ENCODE measurements at regions not wholly inside any gene's neighbourhood (a gene's known extent, or its start where the extent isn't known, plus 50 kb on each side); places are given as distances from the start of the nearest gene placed in this dataset.

DNA sequence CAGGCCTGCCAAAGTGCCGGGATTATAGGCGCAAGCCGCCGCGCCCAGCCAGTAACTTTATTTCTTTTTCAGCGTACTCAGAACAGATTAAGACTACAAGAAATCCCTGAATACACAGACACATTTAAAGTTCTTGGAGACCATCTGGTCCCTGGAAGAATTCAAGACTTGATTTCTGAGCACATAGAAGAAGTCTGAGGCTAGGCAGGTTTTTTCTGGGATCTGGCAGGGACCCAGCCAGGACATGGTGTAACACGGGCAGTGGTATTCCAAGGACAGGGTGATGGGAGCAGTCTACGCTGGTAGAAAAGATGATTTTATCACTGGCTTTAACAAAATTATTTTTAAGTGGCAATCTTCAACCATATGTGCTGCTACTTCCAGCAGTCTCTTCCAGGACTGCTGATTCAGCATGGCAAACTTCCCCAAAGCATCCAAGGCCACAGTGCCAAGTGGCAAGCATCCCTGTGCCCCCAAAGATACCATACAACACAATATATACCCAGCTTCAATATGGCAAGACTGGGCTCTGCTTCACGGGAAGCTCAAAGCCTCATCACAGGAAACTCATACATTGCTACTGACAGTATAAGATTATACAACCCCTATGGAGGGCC lies 105.2 kb upstream of the OR5AK2 start:
- H3K4me3 ChIP-seq (ENCODE audit: insufficient read depth, low read depth, low read length) = no peak overlapping the region
- no peak overlapping the region for H3K27ac ChIP-seq (ENCODE audit: insufficient read depth, low read depth, low read length, poor library complexity, severe bottlenecking)
- H3K9me3 ChIP-seq (ENCODE audit: control insufficient read depth, low read length) = no peaks in the 10 kb centered on the region
- no peaks in the 10 kb centered on the region for H3K36me3 ChIP-seq (ENCODE audit: control insufficient read depth, insufficient read depth, low read length)
- H3K4me1 ChIP-seq (ENCODE audit: control insufficient read depth, insufficient read depth, low read length) = no peaks in the 10 kb centered on the region
- no peaks in the 10 kb centered on the region for H3K27me3 ChIP-seq (ENCODE audit: control insufficient read depth, insufficient read depth, low read length, poor library complexity, severe bottlenecking)
- 95 to 96% methylated on average over 9 of the region's 9 CpGs for WGBS, 2 experiments

DNA sequence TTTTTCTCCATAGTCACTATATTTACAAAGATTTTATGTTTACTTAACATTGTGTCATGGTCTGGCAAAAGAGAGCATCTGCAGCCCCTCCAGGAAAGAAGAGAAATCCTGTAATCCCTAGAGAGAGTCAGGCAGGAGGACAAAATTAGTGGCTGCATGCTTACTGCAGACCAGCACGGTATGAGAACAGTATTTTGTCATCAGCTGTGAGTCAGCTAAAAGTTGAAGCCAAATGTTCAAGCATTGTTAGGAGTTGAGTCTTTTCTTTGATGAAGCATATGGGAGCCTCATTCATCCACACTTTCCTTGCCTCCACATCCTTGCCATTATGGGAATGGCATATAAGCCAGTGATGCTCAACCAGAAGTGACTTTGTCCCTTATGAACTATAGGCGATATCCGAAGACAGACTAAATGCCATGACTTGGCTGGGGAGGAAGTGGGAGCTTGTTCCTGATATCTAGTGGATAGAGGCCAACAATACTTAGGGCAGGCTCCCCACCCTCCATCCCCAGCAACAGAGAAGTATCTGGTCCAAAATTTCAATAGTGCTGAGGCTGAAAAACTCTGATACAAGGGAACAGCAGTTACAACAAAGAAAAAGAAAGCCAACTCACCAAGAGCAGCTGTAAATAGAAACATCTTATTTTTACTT lies 112.0 kb upstream of the OR5AK2 start:
- 89 to 95% methylated on average over 3 of the region's 3 CpGs for WGBS, 2 experiments
- H3K27me3 ChIP-seq (ENCODE audit: control insufficient read depth, insufficient read depth, low read length, poor library complexity, severe bottlenecking) = no peaks in the 10 kb centered on the region
- H3K4me3 ChIP-seq (ENCODE audit: insufficient read depth, low read depth, low read length) = no peak overlapping the region
- no peaks in the 10 kb centered on the region for H3K9me3 ChIP-seq (ENCODE audit: control insufficient read depth, low read length)
- H3K36me3 ChIP-seq (ENCODE audit: control insufficient read depth, insufficient read depth, low read length) = no peaks in the 10 kb centered on the region
- no peak overlapping the region for H3K27ac ChIP-seq (ENCODE audit: insufficient read depth, low read depth, low read length, poor library complexity, severe bottlenecking)
- no peaks in the 10 kb centered on the region for H3K4me1 ChIP-seq (ENCODE audit: control insufficient read depth, insufficient read depth, low read length)

DNA sequence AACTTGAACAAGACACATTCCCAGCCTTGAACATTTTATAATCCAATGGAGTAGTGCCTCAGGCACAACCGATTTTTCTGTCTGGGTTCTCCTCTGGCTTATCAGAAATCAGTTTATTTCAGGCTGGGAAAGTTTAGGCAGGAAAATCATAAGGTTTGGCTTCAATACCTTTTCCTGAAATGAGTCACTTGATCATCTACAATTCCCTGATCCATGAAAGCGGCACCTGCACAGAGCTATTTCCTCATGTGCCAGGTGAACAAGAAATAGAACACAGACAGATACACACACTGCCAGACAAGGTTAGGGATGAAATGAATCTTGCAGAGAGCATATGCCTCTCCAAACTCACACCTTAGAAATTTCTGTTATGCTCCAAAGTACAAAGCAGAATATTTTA lies 106.7 kb upstream of the OR9G4 start:
- WGBS, 2 experiments = 89 to 97% methylated on average over 2 of the region's 2 CpGs
- Histone ChIP-seq H3K4me3 (ENCODE audit: insufficient read depth, low read depth, low read length) (no peak overlapping the region), H3K4me1 (ENCODE audit: control insufficient read depth, insufficient read depth, low read length) (no peaks in the 10 kb centered on the region), H3K36me3 (ENCODE audit: control insufficient read depth, insufficient read depth, low read length) (no peaks in the 10 kb centered on the region), H3K27ac (ENCODE audit: insufficient read depth, low read depth, low read length, poor library complexity, severe bottlenecking) (no peak overlapping the region), H3K9me3 (ENCODE audit: control insufficient read depth, low read length) (no peaks in the 10 kb centered on the region), H3K27me3 (ENCODE audit: control insufficient read depth, insufficient read depth, low read length, poor library complexity, severe bottlenecking) (no peaks in the 10 kb centered on the region)

DNA sequence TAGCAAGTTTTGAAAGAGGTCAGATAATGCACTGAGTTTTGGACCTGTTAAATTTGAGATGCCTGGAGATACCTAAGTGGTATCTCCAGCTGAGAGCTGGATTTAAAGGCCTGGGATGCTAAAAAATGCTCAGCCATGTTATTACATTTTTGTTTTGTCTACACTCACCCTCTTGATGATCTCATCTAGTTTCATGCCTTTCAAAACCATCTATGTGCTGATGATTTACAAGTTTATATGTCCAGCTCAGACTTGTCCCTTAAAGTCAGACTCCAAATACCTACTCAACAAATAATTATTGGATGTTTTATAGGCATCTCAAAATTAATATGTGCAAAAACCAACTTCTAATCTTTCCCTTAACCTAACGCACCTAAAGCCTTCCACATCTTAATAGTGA lies 103.6 kb upstream of the OR9G4 start:
- Histone ChIP-seq H3K4me1 (ENCODE audit: control insufficient read depth, insufficient read depth, low read length) (no peaks in the 10 kb centered on the region), H3K36me3 (ENCODE audit: control insufficient read depth, insufficient read depth, low read length) (no peaks in the 10 kb centered on the region), H3K27me3 (ENCODE audit: control insufficient read depth, insufficient read depth, low read length, poor library complexity, severe bottlenecking) (no peaks in the 10 kb centered on the region), H3K9me3 (ENCODE audit: control insufficient read depth, low read length) (no peaks in the 10 kb centered on the region), H3K4me3 (ENCODE audit: insufficient read depth, low read depth, low read length) (no peak overlapping the region), H3K27ac (ENCODE audit: insufficient read depth, low read depth, low read length, poor library complexity, severe bottlenecking) (no peak overlapping the region)
- WGBS, 2 experiments = 95 to 97% methylated on average over 1 of the region's 1 CpG

DNA sequence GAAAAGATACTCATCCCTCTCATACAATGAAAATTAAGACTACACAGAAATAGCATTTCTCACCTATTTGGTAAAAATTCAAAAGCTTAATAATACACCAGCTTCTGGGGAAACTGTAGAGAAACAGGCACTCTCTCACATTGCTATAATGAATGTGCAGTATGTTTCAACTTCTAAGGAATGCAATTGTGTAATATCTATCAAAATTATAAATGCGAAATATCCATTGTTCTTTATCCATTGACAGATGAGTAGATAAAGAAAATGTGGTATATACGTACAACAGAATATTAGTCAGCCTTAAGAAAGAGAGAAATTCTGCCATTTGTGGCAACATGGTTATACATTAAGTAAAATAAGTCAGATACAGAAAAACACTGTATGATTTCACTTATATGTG lies 101.4 kb upstream of the OR9G4 start:
- WGBS, 2 experiments = 100% methylated on average over 1 of the region's 2 CpGs
- no peaks in the 10 kb centered on the region for H3K27me3 ChIP-seq (ENCODE audit: control insufficient read depth, insufficient read depth, low read length, poor library complexity, severe bottlenecking)
- no peaks in the 10 kb centered on the region for H3K4me1 ChIP-seq (ENCODE audit: control insufficient read depth, insufficient read depth, low read length)
- no peaks in the 10 kb centered on the region for H3K9me3 ChIP-seq (ENCODE audit: control insufficient read depth, low read length)
- no peaks in the 10 kb centered on the region for H3K36me3 ChIP-seq (ENCODE audit: control insufficient read depth, insufficient read depth, low read length)
- no peak overlapping the region for H3K27ac ChIP-seq (ENCODE audit: insufficient read depth, low read depth, low read length, poor library complexity, severe bottlenecking)
- H3K4me3 ChIP-seq (ENCODE audit: insufficient read depth, low read depth, low read length) = no peak overlapping the region

DNA sequence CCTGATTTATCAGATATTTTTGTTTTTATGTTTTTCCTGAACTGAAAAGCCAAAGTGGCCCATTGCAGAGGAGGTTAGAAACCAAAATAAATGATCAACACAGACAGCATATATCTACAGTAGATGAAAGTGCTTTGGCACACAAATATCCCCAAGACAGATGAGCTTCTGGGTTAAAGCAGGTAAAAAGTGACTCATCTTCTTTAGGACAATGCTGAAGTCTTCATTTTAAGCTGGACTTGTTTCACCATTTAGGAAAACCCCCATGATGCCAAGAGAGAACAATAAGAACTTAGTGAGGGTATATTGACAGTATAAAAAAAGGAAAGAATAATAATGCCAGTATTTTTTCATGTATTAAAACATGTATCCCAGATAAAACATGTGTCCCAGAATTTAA lies 100.8 kb upstream of the OR9G4 start:
- H3K4me1 ChIP-seq (ENCODE audit: control insufficient read depth, insufficient read depth, low read length) = no peaks in the 10 kb centered on the region
- H3K27ac ChIP-seq (ENCODE audit: insufficient read depth, low read depth, low read length, poor library complexity, severe bottlenecking) = no peak overlapping the region
- no peaks in the 10 kb centered on the region for H3K9me3 ChIP-seq (ENCODE audit: control insufficient read depth, low read length)

DNA sequence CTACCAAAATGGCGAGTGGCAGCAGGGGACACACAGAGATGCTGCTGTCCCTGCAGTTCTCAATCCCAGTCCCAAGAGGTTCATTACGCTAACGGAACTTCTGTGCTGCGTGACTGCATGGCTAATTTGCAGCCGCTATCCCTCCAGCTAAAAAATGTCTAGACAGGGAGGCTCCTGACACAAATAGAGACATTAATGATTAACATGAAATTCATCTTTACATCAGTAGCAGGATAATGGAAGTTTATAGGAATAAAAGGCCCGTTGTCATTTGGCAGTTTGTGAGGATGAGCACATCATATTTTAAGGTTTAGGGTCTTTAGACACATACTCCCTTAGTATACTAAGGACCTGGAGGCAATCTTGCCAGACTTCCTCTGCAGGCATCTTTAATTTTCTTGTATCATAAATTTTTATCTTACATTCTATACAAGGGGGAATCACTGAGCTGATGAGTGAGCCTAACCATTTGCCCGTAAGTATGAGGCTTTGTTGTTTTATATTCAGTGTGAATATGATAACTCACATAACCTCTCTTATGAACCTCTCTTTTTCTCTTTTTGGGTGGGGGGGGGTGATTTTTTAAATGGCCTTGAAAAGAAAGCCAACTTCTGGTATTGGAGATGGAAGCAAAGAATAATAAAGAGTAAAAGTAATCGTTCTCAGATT lies 99.8 kb upstream of the OR9G4 start:
- H3K9me3 ChIP-seq (ENCODE audit: control insufficient read depth, low read length) = no peaks in the 10 kb centered on the region
- 88 to 98% methylated on average over 6 to 7 of the region's 8 CpGs for WGBS, 2 experiments
- no peaks in the 10 kb centered on the region for H3K36me3 ChIP-seq (ENCODE audit: control insufficient read depth, insufficient read depth, low read length)
- H3K27me3 ChIP-seq (ENCODE audit: control insufficient read depth, insufficient read depth, low read length, poor library complexity, severe bottlenecking) = no peaks in the 10 kb centered on the region
- no peak overlapping the region for H3K27ac ChIP-seq (ENCODE audit: insufficient read depth, low read depth, low read length, poor library complexity, severe bottlenecking)
- H3K4me1 ChIP-seq (ENCODE audit: control insufficient read depth, insufficient read depth, low read length) = no peaks in the 10 kb centered on the region
- H3K4me3 ChIP-seq (ENCODE audit: insufficient read depth, low read depth, low read length) = no peak overlapping the region

More for the DNA sequence above, 100.8 kb upstream of the OR9G4 start:
- Histone ChIP-seq H3K27me3 (ENCODE audit: control insufficient read depth, insufficient read depth, low read length, poor library complexity, severe bottlenecking) (no peaks in the 10 kb centered on the region), H3K36me3 (ENCODE audit: control insufficient read depth, insufficient read depth, low read length) (no peaks in the 10 kb centered on the region), H3K4me3 (ENCODE audit: insufficient read depth, low read depth, low read length) (no peak overlapping the region)

DNA sequence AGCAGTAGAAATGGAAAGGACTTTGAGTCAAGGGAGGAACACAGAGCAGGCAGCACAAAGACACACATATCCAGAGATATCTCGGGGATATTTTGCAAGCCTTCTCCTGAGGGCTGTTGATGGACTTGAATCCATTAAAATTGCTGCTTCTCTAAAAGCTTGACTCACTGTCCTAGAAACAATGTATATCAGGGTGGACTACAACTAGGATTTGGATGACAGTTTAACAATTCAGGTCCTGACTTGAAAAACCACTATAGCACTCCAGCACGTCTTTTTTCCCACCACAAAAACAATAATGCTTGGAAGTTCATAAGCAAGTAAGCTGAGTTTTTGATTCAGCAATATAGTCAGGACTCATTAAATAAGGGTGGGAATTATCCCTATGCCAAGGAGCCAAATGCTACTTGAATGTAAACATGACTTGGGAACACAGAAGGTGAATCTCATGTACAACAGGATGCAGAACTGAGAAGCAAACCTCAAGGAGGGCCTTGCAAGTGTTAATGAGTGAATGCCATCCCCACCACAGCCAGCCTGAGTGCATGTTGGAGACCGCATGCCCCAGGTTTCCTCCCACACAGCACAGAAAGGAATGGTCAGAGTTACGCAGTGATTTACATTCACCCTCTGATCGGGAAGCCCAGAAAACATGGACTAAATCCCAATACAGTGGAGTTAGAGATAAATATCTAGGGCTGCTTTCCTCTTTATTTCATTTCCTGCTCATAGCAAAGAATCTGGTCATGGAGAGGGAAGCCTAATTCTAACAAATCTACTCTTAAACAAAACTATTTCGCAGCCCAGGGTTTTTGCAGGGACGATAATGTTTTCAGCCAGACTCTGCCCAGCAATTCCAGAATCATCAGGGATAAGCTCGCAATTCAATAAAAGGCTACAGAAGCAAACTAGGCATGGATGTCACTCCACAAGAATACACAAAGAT lies 98.4 kb upstream of the OR9G4 start:
- Histone ChIP-seq H3K4me3 (ENCODE audit: insufficient read depth, low read depth, low read length) (no peak overlapping the region), H3K27ac (ENCODE audit: insufficient read depth, low read depth, low read length, poor library complexity, severe bottlenecking) (peak overlapping the region; percentile 5), H3K4me1 (ENCODE audit: control insufficient read depth, insufficient read depth, low read length) (no peaks in the 10 kb centered on the region), H3K27me3 (ENCODE audit: control insufficient read depth, insufficient read depth, low read length, poor library complexity, severe bottlenecking) (no peaks in the 10 kb centered on the region), H3K36me3 (ENCODE audit: control insufficient read depth, insufficient read depth, low read length) (no peaks in the 10 kb centered on the region), H3K9me3 (ENCODE audit: control insufficient read depth, low read length) (no peaks in the 10 kb centered on the region)
- 87 to 90% methylated on average over 8 of the region's 8 CpGs for WGBS, 2 experiments

DNA sequence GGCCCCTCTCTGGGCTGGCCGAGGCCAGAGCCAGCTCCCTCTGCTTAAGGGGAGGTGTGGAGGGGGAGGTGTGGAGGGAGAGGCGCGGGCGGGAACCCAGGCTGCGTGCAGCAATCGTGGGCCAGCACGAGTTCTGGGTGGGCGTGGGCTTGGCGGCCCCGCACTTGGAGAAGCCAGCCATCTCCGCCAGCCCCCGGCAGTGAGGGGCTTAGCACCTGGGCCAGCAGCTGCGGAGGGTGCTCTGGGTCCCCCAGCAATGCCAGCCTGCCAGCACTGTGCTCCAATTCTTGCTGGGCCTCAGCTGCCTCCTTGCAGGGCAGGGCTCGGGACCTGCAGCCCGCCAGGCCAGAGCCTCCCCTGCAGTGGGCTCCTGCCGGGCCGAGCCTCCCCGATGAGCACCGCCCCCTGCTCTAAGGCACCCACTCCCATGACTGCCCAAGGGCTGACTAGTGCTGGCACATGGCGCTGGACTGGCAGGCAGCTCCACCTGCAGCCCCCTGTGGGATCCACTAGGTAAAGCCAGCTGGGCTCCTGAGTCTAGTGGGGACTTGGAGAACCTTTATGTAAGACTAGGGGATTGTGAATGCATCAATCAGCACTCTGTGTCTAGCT lies 96.7 kb upstream of the OR9G4 start:
- WGBS, 2 experiments = 92 to 94% methylated on average over 20 of the region's 20 CpGs
- no peaks in the 10 kb centered on the region for H3K36me3 ChIP-seq (ENCODE audit: control insufficient read depth, insufficient read depth, low read length)
- no peaks in the 10 kb centered on the region for H3K9me3 ChIP-seq (ENCODE audit: control insufficient read depth, low read length)
- no peak overlapping the region for H3K4me3 ChIP-seq (ENCODE audit: insufficient read depth, low read depth, low read length)
- H3K27ac ChIP-seq (ENCODE audit: insufficient read depth, low read depth, low read length, poor library complexity, severe bottlenecking) = no peak overlapping the region
- H3K4me1 ChIP-seq (ENCODE audit: control insufficient read depth, insufficient read depth, low read length) = no peaks in the 10 kb centered on the region
- H3K27me3 ChIP-seq (ENCODE audit: control insufficient read depth, insufficient read depth, low read length, poor library complexity, severe bottlenecking) = no peaks in the 10 kb centered on the region

Data from ectodermal cell (in vitro differentiated cells).